ENCODE measurements at regions not wholly inside any gene's neighbourhood (a gene's known extent, or its start where the extent isn't known, plus 50 kb on each side); places are given as distances from the start of the nearest gene placed in this dataset.

DNA sequence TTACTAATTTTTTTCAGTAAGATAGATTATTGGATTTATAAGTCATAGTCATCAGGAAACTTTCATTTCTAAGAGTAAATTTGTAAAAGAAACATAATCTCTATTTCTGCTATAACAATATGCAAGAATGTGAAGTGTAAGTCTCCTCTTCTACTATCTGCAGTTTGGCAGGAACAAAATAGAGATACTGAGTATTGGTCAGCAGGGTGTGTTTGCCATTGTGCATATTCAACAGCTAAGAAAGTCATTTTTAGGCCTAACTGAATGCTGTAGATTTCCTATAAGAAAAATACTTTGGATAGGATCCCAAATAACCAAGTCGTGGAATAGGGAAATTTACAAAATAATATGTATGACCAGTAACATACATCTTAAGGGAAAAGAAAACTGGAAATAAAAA lies 253.3 kb upstream of the EPHA5 start:
- no peak for DNase-seq (ENCODE audit: low read depth in 2 of 2)

DNA sequence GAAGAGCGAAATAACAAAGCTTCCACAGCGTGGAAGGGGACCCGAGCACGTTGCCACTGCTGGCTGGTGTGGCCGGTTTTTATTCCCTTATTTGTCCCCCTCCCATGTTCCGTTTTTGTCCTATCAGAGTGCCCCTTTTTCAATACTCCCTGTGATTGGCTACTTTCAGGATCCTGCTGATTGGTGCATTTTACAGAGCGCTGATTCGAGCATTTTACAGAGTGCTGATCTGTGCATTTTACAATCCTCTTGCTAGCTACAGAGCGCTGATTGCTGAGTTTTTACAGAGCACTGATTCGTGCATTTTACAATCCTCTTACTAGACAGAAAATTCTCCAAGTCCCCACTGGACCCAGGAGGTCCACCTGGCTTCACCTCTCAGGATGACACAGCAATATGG lies 250.9 kb upstream of the EPHA5 start:
- no peak for DNase-seq (ENCODE audit: low read depth in 2 of 2)

DNA sequence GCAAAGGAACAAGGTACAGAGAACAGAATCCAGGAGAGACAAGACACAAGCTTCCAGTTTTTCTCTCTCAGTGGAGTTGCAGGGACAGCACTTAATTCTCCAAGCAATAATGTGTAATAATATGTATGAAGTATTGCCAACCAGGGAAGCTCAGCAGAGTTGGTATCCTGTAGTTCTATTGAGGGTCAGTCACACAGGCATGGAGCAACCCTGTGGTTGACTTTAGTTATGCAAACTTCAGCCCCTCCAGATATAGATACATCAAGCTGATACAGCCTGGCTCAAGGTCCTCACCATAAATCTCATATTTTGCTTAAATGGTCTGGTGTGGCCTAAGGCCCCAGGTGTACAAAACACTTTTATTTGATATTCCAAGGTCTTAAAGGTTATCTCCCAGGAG lies 248.6 kb upstream of the EPHA5 start:
- no peak for DNase-seq (ENCODE audit: low read depth in 2 of 2)

DNA sequence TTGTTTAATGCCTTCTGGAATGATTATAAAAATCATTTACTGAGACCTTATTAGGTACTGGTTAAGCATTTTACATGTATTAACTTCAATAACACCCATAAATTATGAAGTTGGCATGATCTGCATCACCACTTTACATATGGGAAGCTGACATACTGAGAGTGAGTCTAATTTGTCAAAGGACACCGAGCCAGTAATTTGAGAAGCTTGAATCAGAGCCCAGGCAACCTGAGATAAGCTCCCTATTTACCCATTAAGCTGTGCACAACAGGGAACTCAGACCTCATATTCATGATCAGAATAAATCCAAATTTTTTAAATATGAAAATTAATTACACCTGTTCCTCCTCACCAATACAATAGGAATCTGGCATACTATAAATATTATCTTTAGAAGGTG lies 247.9 kb upstream of the EPHA5 start:
- DNase-seq (ENCODE audit: low read depth in 2 of 2): no peak

DNA sequence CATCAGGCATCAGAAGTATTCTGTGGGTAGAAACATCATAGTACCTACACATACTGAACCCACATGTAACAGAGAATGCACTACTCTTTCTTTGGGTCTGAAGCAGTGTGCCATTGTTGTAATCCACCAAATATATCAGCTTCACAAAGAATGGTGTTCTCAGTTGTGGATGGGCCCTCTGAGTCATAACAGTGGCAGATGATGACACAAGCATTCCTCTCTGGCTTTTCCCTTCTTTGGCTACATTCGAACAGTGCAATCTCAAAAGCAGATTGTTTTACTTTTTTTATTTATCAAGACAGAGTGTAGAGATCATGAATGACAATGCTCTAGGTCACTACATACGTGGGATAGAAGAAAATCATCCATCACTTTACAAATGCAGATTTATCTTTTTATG lies 247.2 kb upstream of the EPHA5 start:
- no peak for DNase-seq (ENCODE audit: low read depth in 2 of 2)

DNA sequence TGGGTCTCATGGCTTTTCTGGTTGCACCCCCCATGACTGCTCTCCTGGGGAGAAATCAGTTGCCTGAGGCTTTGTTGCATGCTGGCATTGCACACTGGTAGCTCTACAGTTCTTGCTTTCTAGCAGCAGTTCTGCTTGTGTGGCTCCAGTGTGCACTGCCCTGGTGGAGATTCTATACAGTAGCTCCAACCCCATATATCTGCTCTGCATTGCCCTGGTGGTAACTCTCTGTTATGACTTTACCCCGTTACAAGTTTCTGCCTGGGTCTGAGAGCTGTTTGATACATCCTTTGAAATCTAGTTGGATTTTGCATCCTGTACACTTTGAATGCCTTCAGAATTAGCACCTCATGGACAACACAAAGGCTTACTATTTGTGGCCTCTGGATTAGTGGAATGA lies 241.4 kb upstream of the EPHA5 start:
- no peak for DNase-seq (ENCODE audit: low read depth in 2 of 2)

DNA sequence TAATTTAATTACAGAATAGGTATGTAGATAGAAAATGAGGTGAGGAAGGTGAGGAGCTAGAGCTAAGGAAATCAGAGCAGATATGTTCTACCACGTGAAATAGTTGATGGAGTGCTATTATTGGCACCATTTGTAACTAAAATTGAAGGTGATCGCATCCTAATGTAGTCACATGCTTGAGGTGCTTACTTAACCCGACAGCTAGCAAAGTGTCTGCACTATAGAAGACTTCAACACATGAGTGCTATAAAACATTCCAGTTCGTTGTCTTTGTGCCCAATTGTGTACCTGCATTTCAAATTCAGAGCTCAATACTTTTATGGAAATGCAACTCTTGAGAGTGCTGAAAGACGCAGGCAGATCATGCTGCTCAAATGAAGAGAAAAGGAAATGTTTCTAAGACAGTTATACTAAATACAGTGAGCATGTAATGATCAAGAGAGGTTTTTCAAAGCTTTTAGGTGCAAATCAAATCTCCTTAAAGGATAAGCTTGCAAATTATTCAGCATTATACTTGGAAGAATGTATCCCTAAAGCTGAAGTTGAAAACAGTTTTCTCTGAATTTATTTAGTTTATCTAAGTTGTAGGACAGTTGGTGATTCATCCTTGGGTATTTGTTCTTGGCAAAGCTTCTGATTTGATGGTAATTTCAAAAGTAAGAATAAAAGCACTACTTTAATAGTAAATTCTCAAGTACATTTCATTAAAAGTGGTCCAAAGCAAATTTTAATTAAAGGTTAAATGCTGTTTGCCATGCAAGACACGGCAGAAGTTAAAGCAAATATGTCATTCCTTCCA lies 223.9 kb upstream of the EPHA5 start:
- DNase-seq (ENCODE audit: low read depth in 2 of 2): no peak

DNA sequence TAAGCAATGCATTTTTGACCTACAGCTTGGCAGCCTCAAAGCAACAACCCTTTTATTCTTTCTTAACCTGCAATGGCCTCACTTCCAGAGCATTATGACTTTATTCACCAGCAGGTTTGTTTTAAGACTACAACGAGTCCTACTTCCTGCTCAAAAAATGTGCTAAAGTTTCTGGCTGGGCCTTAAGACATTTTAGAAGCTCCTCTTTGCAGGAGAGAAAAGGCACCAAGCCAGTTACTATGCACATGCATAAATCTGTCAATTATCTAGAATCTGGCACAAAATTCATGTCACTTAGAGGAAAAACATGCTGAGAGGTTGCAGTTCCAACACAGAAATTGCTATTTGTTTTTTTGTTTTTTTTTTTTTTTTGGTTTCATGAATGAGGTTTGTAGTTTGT lies 223.0 kb upstream of the EPHA5 start:
- DNase-seq (ENCODE audit: low read depth in 2 of 2): no peak

DNA sequence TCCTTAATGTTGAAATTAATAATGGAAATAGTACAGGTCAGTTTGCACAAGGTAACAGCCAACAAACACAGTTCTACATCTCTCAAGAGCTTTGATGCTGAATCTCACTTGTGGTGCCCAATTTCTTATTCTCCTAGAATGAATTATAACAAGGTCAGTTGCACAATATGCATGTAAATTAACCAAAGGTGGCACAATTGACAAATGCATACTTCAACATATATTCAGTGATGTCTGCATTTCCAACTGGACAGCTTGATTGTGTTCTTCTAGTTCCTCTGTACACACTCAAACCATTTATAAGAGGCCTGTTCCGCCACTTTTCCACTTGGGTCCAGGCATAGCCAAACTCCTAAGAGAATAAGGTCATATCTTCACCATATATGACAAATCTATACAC lies 210.3 kb upstream of the EPHA5 start:
- DNase-seq (ENCODE audit: low read depth in 2 of 2): no peak

DNA sequence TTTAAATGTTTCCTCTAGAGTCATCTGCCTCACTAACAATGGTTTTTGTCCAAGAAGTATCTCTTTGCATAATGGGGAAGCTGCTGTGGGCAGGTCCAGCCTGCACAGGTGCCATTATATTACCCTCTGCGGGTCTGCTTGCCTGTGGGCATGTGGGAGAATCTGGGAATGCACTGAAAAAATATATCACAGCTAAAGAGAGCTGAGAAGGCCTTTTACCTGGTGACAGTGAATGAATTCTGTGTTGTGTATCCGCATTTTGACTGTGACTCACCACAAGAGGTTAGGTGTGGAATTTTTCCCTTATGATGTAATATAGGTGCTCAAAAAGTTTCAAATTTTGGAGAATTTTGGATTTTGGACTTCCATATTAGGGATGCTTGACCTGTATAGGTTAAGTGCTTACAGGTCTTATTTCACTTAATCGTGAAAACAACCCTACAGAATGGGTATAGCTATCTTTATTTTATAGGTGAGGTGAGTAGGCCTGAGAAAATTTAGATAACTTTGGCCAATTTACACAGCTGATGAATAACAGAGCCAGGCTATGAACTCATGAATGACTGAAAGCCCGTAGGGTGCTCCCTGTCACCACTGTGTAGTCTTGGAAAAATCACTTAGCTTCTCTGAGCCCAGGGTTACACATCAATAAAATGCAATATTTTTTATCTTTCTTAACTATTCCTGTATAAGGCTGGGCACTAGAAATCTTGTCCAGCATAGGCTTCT lies 198.0 kb upstream of the EPHA5 start:
- DNase-seq (ENCODE audit: low read depth in 2 of 2): no peak

DNA sequence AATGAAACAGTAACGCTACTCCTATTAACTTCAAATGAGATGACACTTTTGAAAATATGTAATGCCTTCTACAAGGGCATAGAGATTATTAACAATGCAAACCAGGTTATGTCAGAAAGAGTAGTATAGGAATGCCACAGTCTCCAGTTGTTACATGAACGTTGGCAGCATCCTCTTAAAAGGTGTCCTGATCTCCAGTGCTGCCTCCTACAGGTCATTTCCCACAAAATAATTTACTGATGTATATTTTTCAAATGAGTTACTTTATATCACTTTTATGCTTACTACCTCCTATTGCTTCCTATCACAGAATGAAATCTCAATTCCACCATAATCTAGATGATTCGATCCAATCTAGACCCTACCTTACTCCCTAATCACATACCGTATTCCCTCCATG lies 195.2 kb upstream of the EPHA5 start:
- no peak for DNase-seq (ENCODE audit: low read depth in 2 of 2)

DNA sequence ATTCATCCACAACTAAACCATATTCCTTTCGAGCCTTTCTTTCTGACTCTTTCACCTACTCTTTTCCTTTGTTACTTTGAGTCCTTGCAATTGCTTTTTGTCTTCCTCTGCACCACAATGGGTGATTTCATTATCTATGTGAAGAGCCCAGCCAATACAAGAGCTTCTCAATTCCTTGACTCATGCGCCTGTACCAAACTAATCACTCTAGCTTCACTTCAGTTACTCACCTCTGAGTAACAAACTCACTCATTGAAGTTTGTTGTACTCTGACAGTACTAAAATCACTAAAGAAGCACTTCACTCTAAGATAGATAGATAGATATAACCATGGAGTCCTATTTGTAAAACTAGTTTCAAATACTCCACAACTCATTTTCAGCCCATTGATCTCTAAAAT lies 191.7 kb upstream of the EPHA5 start:
- no peak for DNase-seq (ENCODE audit: low read depth in 2 of 2)

DNA sequence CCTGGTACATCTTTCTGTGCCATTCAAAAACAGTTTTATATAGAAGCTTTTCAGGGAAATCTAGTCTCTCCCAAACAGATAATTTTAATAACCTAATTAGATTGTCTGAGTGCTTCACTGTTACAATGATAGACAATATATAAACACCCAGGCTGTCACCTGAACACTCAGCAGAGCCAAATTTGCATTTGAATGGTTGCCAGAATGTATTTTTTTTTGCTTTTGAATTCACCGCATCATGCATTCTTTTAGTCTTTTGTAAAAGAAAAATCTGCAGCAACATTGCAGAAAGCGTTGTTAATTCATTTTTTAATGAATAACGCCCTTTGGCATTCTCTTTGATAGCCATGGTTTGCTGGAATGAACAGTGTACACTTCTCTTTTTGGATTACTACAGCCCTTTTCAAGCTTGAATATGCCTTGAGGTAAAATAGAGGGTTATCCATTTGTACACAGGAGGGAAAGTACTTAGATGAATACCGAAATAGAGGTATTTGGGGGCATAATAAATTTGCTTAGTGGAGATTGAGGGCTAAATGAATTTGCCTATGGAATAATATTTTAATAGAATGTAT lies 175.0 kb upstream of the EPHA5 start:
- DNase-seq (ENCODE audit: low read depth in 2 of 2): no peak

DNA sequence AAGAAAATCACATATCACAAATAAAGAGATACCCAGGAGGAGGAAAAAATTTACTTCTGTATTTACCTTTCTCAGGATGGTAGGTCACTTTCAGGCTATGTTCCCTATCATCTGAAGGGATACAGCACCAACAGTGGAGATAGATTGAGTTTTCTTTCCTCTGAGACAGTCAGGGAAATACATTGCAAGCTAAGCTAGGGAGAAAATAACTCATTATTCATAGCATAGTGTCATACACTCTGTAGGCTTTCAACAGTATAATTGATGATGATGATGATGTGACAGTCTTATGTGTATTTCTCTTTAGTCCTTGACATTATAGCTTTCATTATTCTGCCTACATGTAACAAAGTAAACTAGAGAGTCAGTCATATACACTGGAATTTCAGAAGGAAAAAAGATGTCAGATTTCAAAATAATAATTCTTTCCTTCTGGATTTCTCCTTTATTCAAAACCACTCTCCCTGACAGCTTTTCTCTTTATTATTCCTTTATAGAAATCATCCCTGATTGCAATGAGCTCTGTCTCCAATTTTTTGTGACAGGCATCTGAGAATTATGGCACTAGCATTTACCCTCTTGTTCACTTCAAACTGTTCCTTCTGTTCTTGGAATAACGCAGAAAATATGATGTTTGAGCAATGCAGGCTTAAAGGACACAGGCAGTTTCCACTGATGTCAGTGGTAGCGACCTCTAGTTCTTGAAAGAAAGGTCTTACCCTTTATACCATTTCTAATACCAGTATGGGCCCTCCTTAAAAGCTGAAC lies 169.1 kb upstream of the EPHA5 start:
- no peak for DNase-seq (ENCODE audit: low read depth in 2 of 2)

DNA sequence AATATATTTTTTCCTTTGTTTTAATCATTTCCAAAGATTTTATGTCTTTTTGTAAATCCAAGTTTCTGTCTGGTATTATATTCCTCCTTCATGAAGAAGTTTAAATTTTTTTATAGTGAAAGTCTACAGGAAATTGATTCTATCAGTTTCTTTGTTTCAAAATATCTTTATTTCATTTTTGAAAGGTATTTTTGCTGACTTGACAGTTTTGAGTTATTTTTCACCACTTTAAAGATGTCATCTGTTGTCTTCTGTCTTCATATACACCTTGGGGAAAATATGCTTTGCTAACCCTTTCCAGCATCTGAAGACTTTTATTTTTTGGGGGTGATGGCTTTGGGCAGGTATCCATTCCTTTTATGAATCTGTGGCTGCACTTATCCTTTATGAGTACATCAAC lies 164.4 kb upstream of the EPHA5 start:
- DNase-seq (ENCODE audit: low read depth in 2 of 2): no peak

DNA sequence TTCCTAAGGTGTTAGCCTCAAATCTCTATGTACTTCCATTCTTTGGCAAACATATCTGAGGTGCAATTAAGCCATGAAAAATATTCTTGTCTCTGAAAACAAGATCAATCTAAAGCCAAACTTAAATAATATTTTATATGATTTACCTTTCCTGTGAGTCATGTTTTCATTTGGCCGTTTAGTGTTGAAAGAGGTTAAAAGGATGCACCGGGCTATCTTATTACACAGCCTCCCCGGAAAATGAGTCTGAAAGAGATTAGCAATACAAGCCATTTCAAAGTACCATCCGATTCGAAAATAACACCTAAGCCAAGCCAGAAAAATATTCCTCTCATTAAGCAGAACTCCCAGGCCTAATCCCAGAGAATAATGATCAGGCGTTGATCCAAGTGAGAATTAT lies 161.5 kb upstream of the EPHA5 start:
- DNase-seq (ENCODE audit: low read depth in 2 of 2): no peak

DNA sequence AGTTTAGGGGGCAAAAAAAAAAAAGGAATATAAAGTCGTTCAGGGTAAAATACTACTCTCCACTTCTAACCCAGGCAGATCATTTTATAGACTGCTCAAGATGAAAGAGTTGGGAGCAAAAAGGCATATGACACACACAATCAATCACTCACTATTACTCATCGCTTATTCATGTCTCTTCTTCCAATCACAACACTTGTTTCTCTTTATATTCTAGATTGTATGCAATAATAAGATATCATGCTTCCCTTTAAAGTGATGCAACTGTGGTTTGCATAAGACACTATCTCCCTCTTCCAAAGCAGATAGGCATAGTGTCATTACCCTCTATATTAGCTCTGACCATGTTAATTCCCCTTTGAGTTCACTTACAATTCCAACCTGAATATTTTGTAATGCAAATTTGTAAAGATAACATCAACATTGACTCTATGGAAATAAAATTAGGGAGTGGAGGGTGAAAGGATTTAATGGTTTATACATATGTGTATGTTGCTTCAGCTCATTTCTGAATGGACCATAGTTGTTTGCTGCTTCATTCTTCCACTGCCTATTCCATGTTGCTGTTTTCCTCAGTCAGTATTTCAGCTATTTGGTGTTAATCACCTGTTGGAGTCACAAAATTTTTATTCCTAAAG lies 154.9 kb upstream of the EPHA5 start:
- DNase-seq (ENCODE audit: low read depth in 2 of 2): no peak

DNA sequence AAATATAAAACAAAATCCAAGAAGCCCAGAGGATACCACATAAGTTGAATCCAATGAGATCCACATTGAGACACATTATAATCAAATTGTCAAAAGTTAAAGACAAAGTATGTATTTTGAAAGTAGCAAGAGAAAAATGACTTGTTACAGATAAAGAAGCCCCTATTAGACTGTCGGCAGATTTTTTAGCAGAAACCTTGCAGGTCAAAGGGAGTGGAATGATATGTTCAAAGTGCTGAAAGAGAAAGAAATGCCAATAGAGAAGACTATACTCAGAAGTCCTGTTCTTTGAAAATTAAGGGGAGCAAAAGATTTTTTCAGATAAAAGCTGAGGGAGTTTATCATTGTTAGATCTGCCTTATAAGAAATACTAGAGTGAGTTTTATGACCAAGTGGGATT lies 148.9 kb upstream of the EPHA5 start:
- DNase-seq (ENCODE audit: low read depth in 2 of 2): no peak

DNA sequence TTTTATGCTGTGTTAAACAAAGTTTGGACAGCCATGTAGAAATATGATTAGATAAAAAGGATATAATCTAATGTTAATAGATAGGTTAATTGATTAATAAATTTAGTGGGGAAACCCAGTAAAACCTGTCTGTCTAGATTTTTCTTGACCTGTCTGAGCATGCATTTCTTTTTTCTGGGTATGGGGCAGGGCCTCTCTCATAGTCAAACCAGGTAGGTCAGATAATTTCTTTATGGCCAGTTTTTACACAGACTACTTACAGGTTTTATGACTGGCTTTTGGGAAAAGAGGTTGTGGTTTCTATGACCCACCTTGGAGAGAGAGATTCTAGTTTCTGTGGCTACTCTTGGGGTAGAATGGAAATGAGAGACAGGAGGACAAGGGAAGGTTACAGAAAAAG lies 135.6 kb upstream of the EPHA5 start:
- DNase-seq (ENCODE audit: low read depth in 2 of 2): no peak

DNA sequence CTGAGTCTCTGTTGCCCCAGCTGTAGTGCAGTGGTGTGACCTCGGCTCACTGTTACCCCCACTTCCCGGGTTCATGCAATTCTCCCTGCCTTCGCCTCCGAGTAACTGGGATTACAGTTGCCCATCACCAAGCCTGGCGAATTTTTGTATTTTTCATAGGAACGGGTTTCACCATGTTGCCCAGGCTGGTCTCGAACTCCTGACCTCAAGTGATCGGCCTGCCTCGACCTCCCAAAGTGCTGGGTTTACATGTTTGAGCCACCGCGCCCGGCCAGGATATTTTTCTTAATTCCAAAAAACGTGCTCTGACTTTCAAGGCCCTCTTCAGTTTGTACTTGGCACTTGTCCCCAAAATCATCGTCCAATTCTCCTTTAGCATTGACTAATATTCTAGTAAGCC lies 129.2 kb upstream of the EPHA5 start:
- DNase-seq (ENCODE audit: low read depth in 2 of 2): no peak

DNA sequence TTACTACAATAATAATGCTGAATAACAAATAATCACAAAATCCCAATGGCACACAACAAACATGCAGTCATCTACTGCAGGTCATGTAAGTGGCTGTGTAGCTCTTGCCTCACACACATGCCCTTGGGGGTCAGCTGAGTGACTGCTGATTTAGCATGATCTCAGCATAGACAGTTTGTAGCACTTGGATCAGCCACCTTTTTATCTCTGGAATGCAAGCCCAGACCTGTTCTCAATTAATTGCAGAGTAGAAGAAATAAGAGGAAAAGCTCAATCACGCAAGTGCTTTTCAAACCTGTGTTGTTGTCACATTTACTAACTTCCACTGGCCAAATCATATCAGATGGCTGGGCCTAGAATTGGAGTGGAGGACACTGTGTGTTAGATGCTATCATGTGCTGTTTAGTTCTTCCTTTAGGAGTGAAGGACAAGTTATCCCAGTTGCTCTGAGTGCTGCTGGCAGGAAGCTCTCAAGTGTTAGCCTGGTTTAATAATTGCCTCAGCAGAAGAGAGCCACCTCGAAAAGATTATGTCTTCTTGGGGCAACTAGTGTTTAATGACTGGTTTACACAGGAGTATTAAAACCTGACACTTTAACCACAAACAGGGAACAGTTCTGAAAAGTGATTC lies 128.3 kb upstream of the EPHA5 start:
- no peak for DNase-seq (ENCODE audit: low read depth in 2 of 2)

All from stimulated activated CD8-positive, alpha-beta memory T cell treated with anti-CD3 and anti-CD28 coated beads, Interleukin-2, amount 100 ng/mL, for 1 hour (primary cell).